ENCODE measurements at regions not wholly inside any gene's neighbourhood (a gene's known extent, or its start where the extent isn't known, plus 50 kb on each side); places are given as distances from the start of the nearest gene placed in this dataset.

GRCh38 chr9:113793558-113793957 is 82.6 kb upstream of the ZNF618 start:
- DNase-seq, result no peak

GRCh38 chr9:113794721-113795120 is 81.4 kb upstream of the ZNF618 start:
- DNase-seq, result no peak

- no peak for DNase-seq
These were observed 80.2 kb upstream of the ZNF618 start for GRCh38 chr9:113795811-113796392.

- no peak for DNase-seq
These were observed 79.3 kb upstream of the ZNF618 start for GRCh38 chr9:113796646-113797426.

- no peak for DNase-seq
These were observed 77.8 kb upstream of the ZNF618 start for GRCh38 chr9:113798062-113799030.

DNA sequence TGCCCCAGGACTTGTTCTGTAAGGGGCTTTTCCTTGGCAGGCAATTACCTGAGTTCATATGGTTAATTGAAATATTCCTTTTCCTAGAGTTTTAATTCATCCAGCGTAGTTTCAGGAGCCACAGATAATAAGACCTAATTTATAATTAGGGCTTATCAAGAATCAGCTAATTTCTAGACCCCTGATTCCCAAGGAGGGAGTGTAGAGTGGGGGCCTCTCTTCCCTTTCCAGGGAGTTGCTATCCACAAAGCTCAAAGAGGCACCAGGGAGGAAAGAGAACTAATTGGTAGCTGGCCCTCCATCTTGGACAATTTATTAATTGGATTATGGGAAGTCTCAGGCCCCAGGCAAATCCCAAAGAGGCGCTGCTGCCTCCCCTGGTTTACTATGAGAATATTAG is 75.8 kb upstream of the ZNF618 start:
- no peak for DNase-seq

- DNase-seq, result no peak
These were observed 72.1 kb upstream of the ZNF618 start for GRCh38 chr9:113803811-113804589.

GRCh38 chr9:113805486-113806132 is 70.5 kb upstream of the ZNF618 start:
- no peak for DNase-seq

GRCh38 chr9:113807173-113808061 is 68.7 kb upstream of the ZNF618 start:
- DNase-seq, result no peak

DNA sequence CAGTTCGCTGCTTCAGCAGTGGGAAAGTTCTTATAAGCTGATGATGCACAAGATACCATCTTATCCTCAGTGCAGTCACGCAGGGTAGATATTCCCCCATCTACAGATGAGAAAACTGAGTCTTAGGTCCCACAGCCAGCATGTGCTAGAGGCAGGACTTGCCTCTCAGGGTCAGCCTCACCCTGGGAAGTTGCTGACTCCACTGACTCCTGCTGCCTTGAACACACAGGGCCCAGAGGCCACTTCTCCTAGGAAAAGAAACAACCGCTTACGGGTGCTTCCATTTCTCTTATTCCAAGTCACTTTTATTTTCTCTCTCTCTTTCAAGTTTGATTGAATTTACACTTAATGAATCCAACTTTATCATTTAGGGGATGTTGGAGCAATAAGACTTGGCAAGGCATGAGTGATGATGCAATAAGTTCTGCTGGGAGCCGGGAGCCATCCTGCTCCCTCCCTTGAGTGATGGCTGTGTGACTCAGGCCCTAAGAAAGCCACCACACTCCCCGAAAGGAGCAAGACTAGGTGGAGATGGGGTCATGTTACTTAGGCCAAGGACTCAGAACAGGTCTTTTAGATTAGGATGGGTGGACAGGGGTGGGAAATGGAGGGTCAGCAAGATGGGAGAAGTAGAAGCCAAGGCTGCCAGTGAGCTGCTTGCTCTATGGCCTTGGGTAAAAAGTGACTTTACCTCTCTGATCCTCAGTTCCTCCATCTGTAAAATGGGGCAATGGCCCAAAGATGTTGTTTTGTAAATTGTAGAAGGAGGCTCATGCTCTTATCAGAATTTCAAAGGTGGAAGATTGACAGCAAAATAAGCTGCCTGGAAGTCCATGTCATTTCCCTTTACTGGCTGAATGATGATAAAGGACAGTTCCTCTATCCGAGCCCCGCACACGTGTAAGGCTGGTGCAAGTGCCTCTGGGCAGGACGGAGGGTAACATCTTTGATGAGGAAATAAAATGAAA is 67.4 kb upstream of the ZNF618 start:
- DNase-seq, result no peak

DNA sequence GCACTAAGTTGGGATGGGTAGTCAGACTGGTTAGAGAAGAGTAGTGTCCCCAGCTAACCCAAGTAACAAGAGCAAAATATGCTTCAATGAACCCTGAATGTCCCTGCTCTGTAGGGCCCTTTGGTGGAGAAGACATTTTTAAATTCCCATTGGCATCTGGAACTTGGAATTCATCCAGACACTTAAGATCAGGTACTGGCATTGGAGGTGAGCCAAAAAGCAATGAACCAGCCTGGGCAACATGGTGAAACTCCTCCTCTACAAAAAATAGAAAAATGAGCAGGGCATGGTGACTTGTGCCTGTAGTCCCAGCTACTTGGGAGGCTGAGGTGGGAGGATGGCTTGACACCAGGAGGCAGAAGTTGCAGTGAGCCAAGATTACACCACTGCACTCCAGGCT is 58.9 kb upstream of the ZNF618 start:
- no peak for DNase-seq

- no peak for DNase-seq
These were observed 57.7 kb upstream of the ZNF618 start for GRCh38 chr9:113818391-113818790.

DNA sequence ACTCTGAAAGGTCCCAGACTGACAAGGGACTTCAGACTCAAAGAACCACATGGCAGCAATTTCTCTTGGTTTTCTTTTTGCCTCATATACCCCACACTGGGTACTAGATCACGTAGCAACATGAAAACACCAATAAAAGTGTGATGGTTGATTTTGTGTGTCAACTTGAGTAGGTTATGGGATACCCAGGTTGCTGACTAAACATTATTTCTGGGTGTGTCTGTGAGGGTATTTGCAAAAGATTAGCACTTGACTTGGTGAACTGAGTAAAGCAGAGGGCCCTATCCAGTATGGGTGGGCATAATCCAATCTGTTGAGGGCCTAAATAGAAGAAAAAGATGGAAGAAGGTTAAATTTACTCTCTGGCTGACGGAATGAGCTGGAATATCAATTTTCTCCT is 53.8 kb upstream of the ZNF618 start:
- no peak for DNase-seq

GRCh38 chr9:113823421-113823820 is 52.7 kb upstream of the ZNF618 start:
- DNase-seq, result no peak
